ENCODE measurements at regions not wholly inside any gene's neighbourhood (a gene's known extent, or its start where the extent isn't known, plus 50 kb on each side); places are given as distances from the start of the nearest gene placed in this dataset.

- Histone ChIP-seq H3K36me3 (replicated peaks; ENCODE audit: insufficient read depth, low read length) (no peaks in the 10 kb centered on the region), H3K27me3 (replicated peaks; ENCODE audit: insufficient read depth, low read length) (no peaks in the 10 kb centered on the region), H3K4me3 (ENCODE audit: low read length) (no peak overlapping the region), H4K20me1 (ENCODE audit: insufficient read depth, low read length) (no peaks in the 10 kb centered on the region), H3K4me2 (ENCODE audit: low read depth, low read length) (no peak overlapping the region), H3K9me2 (replicated peaks; ENCODE audit: insufficient read depth, low read length) (no peaks in the 10 kb centered on the region), H3K9me3 (replicated peaks; ENCODE audit: insufficient read depth, low read length) (no peaks in the 10 kb centered on the region), H3K4me1 (ENCODE audit: low read length) (no peaks in the 10 kb centered on the region), H3K27ac (ENCODE audit: low read length) (no peak overlapping the region), H3F3A (ENCODE audit: insufficient read depth, low read length) (no peaks in the 10 kb centered on the region), H3K79me2 (ENCODE audit: low read length) (no peaks in the 10 kb centered on the region), H2AFZ (ENCODE audit: low read length) (no peak overlapping the region), H3K9ac (ENCODE audit: low read length) (no peak overlapping the region)
- DNase-seq = no peak
- TF ChIP-seq EZH2phosphoT487 (IDR thresholded peaks at IDR 0.05; ENCODE audit: low read length) = no peak
- TF ChIP-seq, protein P1, sequence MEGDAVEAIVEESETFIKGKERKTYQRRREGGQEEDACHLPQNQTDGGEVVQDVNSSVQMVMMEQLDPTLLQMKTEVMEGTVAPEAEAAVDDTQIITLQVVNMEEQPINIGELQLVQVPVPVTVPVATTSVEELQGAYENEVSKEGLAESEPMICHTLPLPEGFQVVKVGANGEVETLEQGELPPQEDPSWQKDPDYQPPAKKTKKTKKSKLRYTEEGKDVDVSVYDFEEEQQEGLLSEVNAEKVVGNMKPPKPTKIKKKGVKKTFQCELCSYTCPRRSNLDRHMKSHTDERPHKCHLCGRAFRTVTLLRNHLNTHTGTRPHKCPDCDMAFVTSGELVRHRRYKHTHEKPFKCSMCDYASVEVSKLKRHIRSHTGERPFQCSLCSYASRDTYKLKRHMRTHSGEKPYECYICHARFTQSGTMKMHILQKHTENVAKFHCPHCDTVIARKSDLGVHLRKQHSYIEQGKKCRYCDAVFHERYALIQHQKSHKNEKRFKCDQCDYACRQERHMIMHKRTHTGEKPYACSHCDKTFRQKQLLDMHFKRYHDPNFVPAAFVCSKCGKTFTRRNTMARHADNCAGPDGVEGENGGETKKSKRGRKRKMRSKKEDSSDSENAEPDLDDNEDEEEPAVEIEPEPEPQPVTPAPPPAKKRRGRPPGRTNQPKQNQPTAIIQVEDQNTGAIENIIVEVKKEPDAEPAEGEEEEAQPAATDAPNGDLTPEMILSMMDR (IDR thresholded peaks at IDR 0.05; ENCODE audit: low read length) = no peak
- TF ChIP-seq EZH2 (optimal IDR thresholded peaks at IDR 0.05; ENCODE audit: low read depth, low read length) = no peak
Measured at GRCh38 chr18:70762812-70763211, 474.0 kb downstream of the SOCS6 start.

GRCh38 chr18:70758780-70759179 lies 469.9 kb downstream of the SOCS6 start:
- no peak for DNase-seq
- TF ChIP-seq EZH2phosphoT487 (IDR thresholded peaks at IDR 0.05; ENCODE audit: low read length) = no peak
- TF ChIP-seq, protein P1 (IDR thresholded peaks at IDR 0.05; ENCODE audit: low read length) = no peak
- TF ChIP-seq EZH2 (optimal IDR thresholded peaks at IDR 0.05; ENCODE audit: low read depth, low read length) = no peak
- no peaks in the 10 kb centered on the region for H3K9me2 ChIP-seq (replicated peaks; ENCODE audit: insufficient read depth, low read length)
- no peaks in the 10 kb centered on the region for H3K9me3 ChIP-seq (replicated peaks; ENCODE audit: insufficient read depth, low read length)
- H2AFZ ChIP-seq (ENCODE audit: low read length) = no peak overlapping the region
- no peak overlapping the region for H3K4me3 ChIP-seq (ENCODE audit: low read length)
- no peaks in the 10 kb centered on the region for H3K79me2 ChIP-seq (ENCODE audit: low read length)
- no peak overlapping the region for H3K27ac ChIP-seq (ENCODE audit: low read length)
- no peaks in the 10 kb centered on the region for H3K36me3 ChIP-seq (replicated peaks; ENCODE audit: insufficient read depth, low read length)
- H3K9ac ChIP-seq (ENCODE audit: low read length) = no peak overlapping the region
- H3K4me2 ChIP-seq (ENCODE audit: low read depth, low read length) = no peak overlapping the region
- H3K27me3 ChIP-seq (replicated peaks; ENCODE audit: insufficient read depth, low read length) = no peaks in the 10 kb centered on the region
- H3F3A ChIP-seq (ENCODE audit: insufficient read depth, low read length) = no peaks in the 10 kb centered on the region
- no peaks in the 10 kb centered on the region for H4K20me1 ChIP-seq (ENCODE audit: insufficient read depth, low read length)
- no peaks in the 10 kb centered on the region for H3K4me1 ChIP-seq (ENCODE audit: low read length)

- Histone ChIP-seq H3K9me3 (replicated peaks; ENCODE audit: insufficient read depth, low read length) (no peaks in the 10 kb centered on the region), H3K36me3 (replicated peaks; ENCODE audit: insufficient read depth, low read length) (no peaks in the 10 kb centered on the region), H3K79me2 (ENCODE audit: low read length) (no peaks in the 10 kb centered on the region), H4K20me1 (ENCODE audit: insufficient read depth, low read length) (no peaks in the 10 kb centered on the region), H2AFZ (ENCODE audit: low read length) (no peak overlapping the region), H3K4me3 (ENCODE audit: low read length) (no peak overlapping the region), H3K4me1 (ENCODE audit: low read length) (no peaks in the 10 kb centered on the region), H3K27me3 (replicated peaks; ENCODE audit: insufficient read depth, low read length) (no peaks in the 10 kb centered on the region), H3F3A (ENCODE audit: insufficient read depth, low read length) (no peaks in the 10 kb centered on the region), H3K9ac (ENCODE audit: low read length) (no peak overlapping the region), H3K9me2 (replicated peaks; ENCODE audit: insufficient read depth, low read length) (no peaks in the 10 kb centered on the region), H3K27ac (ENCODE audit: low read length) (no peak overlapping the region), H3K4me2 (ENCODE audit: low read depth, low read length) (no peak overlapping the region)
- TF ChIP-seq EZH2 (optimal IDR thresholded peaks at IDR 0.05; ENCODE audit: low read depth, low read length) = no peak
- TF ChIP-seq EZH2phosphoT487 (IDR thresholded peaks at IDR 0.05; ENCODE audit: low read length) = no peak
- TF ChIP-seq, protein P1 (IDR thresholded peaks at IDR 0.05; ENCODE audit: low read length) = no peak
- no peak for DNase-seq
Measured at GRCh38 chr18:70754486-70754885, 465.6 kb downstream of the SOCS6 start.
